PC-9 (cell line): ENCODE measurements at regions not wholly inside any gene's neighbourhood (a gene's known extent, or its start where the extent isn't known, plus 50 kb on each side); places are given as distances from the start of the nearest gene placed in this dataset.

Experiments used
- BruUV-seq: library from RNA; stranded (reverse); fragments of 400-500 nt; replicated peaks from 2 replicates; lab custom pipeline; 2021; lab: Mats Ljungman, UMichigan
- CTCF ChIA-PET: fragments of 300-600 bp; sonication (Branson Sonifier 250); formaldehyde crosslinking; loops from one replicate; lab custom pipeline; 2022; ENCODE audit warnings: antibody characterized with exemption; lab: Charles Lee
- POLR2A ChIA-PET: fragments of 300-600 bp; sonication (Branson Sonifier 250); formaldehyde crosslinking; loops from one replicate; lab custom pipeline; 2022; ENCODE audit warnings: antibody characterized with exemption; ENCODE audit not compliant: unreplicated experiment; lab: Charles Lee
- DNase-seq, 2 experiments: peaks; one replicate each; pipeline versions ENCODE4 v3.0.0 to v3.0.0-alpha.2; 2015 to 2022; ENCODE audit warnings: mixed read lengths in 1 of 2
- H2AFZ ChIP-seq: fragments of 200-600 bp; sonication (generic); 2 replicates; pipeline ENCODE4 v1.8.1; 2017; ENCODE audit warnings: antibody characterized with exemption
- H3F3A ChIP-seq: fragments of 200-600 bp; sonication (generic); 2 replicates; pipeline ENCODE4 v1.8.1; 2017; ENCODE audit warnings: antibody characterized with exemption, mild to moderate bottlenecking, low read depth; ENCODE audit not compliant: insufficient read depth
- H3K27ac ChIP-seq: fragments of 200-600 bp; sonication (generic); 2 replicates; pipeline ENCODE4 v1.6.1; 2016; ENCODE audit warnings: mixed run types
- H3K27me3 ChIP-seq: fragments of 200-600 bp; sonication (generic); 2 replicates; pipeline ENCODE4 v1.6.1; 2016; ENCODE audit warnings: low read depth, mixed run types; ENCODE audit not compliant: insufficient read depth
- H3K36me3 ChIP-seq: fragments of 200-600 bp; sonication (generic); 2 replicates; pipeline ENCODE4 v1.6.1; 2016; ENCODE audit warnings: low read depth, mixed run types
- H3K4me1 ChIP-seq: fragments of 200-600 bp; sonication (generic); replicated peaks from 2 replicates; pipeline ENCODE4 v1.6.1; 2016; ENCODE audit warnings: mixed run types; ENCODE audit not compliant: insufficient read depth
- H3K4me2 ChIP-seq: fragments of 200-600 bp; sonication (generic); 2 replicates; pipeline ENCODE4 v1.6.1; 2017; ENCODE audit warnings: mixed run types
- H3K4me3 ChIP-seq: fragments of 200-600 bp; sonication (generic); 2 replicates; pipeline ENCODE4 v1.6.1; 2016; ENCODE audit warnings: mixed run types
- H3K79me2 ChIP-seq: fragments of 200-600 bp; sonication (generic); 2 replicates; pipeline ENCODE4 v1.6.1; 2017; ENCODE audit warnings: low read depth, mixed run types
- H3K9me2 ChIP-seq: fragments of 200-600 bp; sonication (generic); 2 replicates; pipeline ENCODE4 v1.8.1; 2017; ENCODE audit warnings: mild to moderate bottlenecking; ENCODE audit not compliant: insufficient read depth
- H3K9me3 ChIP-seq: fragments of 200-600 bp; sonication (generic); 2 replicates; pipeline ENCODE4 v1.8.1; 2016; ENCODE audit warnings: low read depth; ENCODE audit not compliant: insufficient read depth
- H4K20me1 ChIP-seq: fragments of 200-600 bp; sonication (generic); 2 replicates; pipeline ENCODE4 v1.8.1; 2017; ENCODE audit not compliant: insufficient read depth
- EZH2 ChIP-seq: fragments of 200-600 bp; sonication (generic); IDR thresholded peaks from 2 replicates; pipeline ENCODE4 v1.8.0; 2017; ENCODE audit warnings: antibody characterized with exemption, low read depth
- intact Hi-C: fragments of 100-400 bp; cut with micrococcal nuclease; formaldehyde crosslinking; loops from one replicate; pipeline ENCODE4 v1.10.0; 2022; ENCODE audit not compliant: unreplicated experiment
- TF ChIP-seq, protein P1 (sequence below): fragments of 200-600 bp; sonication (generic); conservative IDR thresholded peaks from 2 replicates; pipeline ENCODE4 v1.6.1; 2017; ENCODE audit warnings: mixed run types, antibody characterized with exemption, mild to moderate bottlenecking, moderate library complexity

DNA sequence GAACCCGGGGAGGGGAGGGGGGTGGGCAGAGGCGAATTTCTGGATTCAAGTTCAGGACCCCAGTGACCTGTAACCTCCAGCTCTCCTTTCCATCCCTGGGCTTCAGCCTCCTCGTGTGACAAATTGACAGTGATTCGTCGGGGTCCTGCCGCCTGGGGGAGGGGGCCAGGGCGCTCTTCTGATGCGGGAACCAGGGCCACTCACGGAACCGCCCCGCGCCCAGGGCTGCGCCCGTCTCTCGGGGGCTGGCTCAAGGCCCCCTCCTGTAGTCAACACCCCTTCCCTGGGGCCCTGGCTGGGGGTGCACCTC is 92.8 kb upstream of the ANO1 start:
- Histone ChIP-seq H3K9me3 (no peaks in the 10 kb centered on the region), H2AFZ (no peak overlapping the region), H3F3A (peaks cover 12% of the 10 kb centered on the region; the same call in 1 of the 2 replicates), H3K4me3 (no peak overlapping the region), H3K27ac (no peak overlapping the region), H3K4me1 (peaks cover 8% of the 10 kb centered on the region; the same call in 1 of the 2 replicates), H4K20me1 (no peaks in the 10 kb centered on the region), H3K27me3 (no peaks in the 10 kb centered on the region), H3K9me2 (no peaks in the 10 kb centered on the region), H3K36me3 (no peaks in the 10 kb centered on the region), H3K79me2 (no peaks in the 10 kb centered on the region), H3K4me2 (no peak overlapping the region)
- DNase-seq: no peak
- TF ChIP-seq, protein P1, sequence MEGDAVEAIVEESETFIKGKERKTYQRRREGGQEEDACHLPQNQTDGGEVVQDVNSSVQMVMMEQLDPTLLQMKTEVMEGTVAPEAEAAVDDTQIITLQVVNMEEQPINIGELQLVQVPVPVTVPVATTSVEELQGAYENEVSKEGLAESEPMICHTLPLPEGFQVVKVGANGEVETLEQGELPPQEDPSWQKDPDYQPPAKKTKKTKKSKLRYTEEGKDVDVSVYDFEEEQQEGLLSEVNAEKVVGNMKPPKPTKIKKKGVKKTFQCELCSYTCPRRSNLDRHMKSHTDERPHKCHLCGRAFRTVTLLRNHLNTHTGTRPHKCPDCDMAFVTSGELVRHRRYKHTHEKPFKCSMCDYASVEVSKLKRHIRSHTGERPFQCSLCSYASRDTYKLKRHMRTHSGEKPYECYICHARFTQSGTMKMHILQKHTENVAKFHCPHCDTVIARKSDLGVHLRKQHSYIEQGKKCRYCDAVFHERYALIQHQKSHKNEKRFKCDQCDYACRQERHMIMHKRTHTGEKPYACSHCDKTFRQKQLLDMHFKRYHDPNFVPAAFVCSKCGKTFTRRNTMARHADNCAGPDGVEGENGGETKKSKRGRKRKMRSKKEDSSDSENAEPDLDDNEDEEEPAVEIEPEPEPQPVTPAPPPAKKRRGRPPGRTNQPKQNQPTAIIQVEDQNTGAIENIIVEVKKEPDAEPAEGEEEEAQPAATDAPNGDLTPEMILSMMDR: no peak
- TF ChIP-seq EZH2: no peak
- ChIA-PET CTCF (no interaction called here), POLR2A (no interaction called here)
- BruUV-seq: no TSS peak
- intact Hi-C loops: no loop called here

DNA sequence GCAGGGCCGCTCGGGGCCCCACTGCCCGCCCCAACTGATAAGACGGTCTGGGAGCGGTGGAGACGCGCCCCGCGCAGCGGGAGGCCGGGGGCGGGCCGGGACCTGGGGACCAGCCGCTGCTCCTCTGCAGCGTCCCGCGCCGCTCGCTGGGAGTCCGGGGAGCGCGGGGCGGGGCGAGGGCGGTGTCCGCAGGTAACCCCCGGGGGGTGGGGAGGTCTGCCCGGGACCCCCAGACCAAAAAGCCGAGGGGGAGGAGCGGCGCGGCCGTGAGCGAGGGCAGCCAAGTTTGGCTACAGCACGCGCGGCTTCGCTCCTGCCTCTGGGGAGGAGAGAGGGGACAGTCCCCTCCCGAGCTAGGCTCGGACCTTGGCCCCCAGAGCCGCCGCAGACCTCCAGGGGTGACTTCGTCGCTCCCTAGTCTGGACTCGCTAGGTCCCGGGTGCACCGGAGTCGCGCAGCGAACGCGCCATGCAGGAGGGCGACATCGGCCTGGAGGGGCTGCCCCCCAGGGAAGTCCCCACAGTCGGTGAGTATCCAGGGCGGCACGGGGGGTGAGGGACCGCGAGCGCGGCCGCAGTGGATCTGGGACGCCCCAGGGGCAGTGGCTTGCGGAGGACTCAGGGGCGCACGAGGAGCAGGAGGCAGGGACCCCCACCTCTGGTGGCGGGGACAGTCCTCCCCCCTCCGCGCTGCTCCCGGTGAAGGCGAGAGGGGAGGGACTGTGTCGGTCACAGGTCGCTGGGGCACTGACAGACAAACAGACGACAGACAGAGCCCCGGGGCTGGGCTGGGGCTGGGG is 92.3 kb upstream of the ANO1 start:
- DNase-seq: no peak
- Histone ChIP-seq H3K4me2 (no peak overlapping the region), H3F3A (peaks cover 12% of the 10 kb centered on the region; the same call in 1 of the 2 replicates), H3K36me3 (no peaks in the 10 kb centered on the region), H3K27me3 (no peaks in the 10 kb centered on the region), H3K27ac (no peak overlapping the region), H3K79me2 (no peaks in the 10 kb centered on the region), H3K9me2 (no peaks in the 10 kb centered on the region), H3K9me3 (no peaks in the 10 kb centered on the region), H3K4me1 (peaks cover 13% of the 10 kb centered on the region), H2AFZ (no peak overlapping the region), H4K20me1 (no peaks in the 10 kb centered on the region), H3K4me3 (no peak overlapping the region)
- POLR2A ChIA-PET: no interaction called here
- intact Hi-C loops: no loop called here
- no TSS peak for BruUV-seq
- TF ChIP-seq, protein P1: no peak
- no peak for TF ChIP-seq EZH2
- CTCF ChIA-PET: no interaction called here

DNA sequence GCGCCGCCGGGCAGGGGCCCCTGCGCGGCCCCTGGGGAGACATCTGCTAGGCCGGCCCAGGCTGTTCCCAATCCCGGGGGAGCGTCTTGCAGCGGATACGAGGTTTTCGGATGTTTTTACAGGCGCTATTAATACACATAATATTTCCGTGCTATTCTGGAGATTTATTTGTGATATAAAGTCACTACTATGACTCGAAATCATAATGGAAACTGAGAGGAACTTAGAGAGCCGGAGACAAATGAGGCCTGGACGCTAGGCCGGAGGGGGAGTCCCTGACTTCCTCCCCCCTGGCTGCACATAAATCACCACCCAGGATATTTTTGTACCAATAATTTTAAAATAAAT is 91.7 kb upstream of the ANO1 start:
- Histone ChIP-seq H4K20me1 (no peaks in the 10 kb centered on the region), H3K36me3 (no peaks in the 10 kb centered on the region), H3K27ac (no peak overlapping the region), H3K27me3 (no peaks in the 10 kb centered on the region), H3K9me2 (no peaks in the 10 kb centered on the region), H3F3A (peaks cover 12% of the 10 kb centered on the region; the same call in 1 of the 2 replicates), H3K79me2 (no peaks in the 10 kb centered on the region), H3K4me2 (no peak overlapping the region), H3K4me1 (peaks cover 19% of the 10 kb centered on the region), H3K9me3 (no peaks in the 10 kb centered on the region; the same call in 1 of the 2 replicates), H3K4me3 (no peak overlapping the region), H2AFZ (no peak overlapping the region)
- no peak for DNase-seq
- BruUV-seq: no TSS peak
- TF ChIP-seq, protein P1: no peak
- TF ChIP-seq EZH2: no peak
- intact Hi-C loops: no loop called here
- ChIA-PET CTCF (no interaction called here), POLR2A (no interaction called here)
